ENCODE measurements at regions not wholly inside any gene's neighbourhood (a gene's known extent, or its start where the extent isn't known, plus 50 kb on each side); places are given as distances from the start of the nearest gene placed in this dataset.

- Histone ChIP-seq H3K4me3 (ENCODE audit: extremely low read depth, insufficient read depth, low read length, poor library complexity, severe bottlenecking) (no peak overlapping the region), H3K9me3 (ENCODE audit: control insufficient read depth, low read length) (peaks cover 3% of the 10 kb centered on the region)
- 70 to 93% methylated on average over 2 to 8 of the region's 9 CpGs for WGBS, 2 experiments (ENCODE audit: insufficient coverage in 2 of 2)
Observed at GRCh38 chr11:69928121-69928520, 108.9 kb upstream of the FGF3 start.

GRCh38 chr11:69928975-69929374, 109.8 kb upstream of the FGF3 start:
- Histone ChIP-seq H3K4me3 (ENCODE audit: extremely low read depth, insufficient read depth, low read length, poor library complexity, severe bottlenecking) (no peak overlapping the region), H3K36me3 (ENCODE audit: control insufficient read depth, insufficient read depth, low read length) (no peaks in the 10 kb centered on the region), H3K9me3 (ENCODE audit: control insufficient read depth, low read length) (peaks cover 3% of the 10 kb centered on the region), H3K4me1 (ENCODE audit: control insufficient read depth, insufficient read depth, low read length, poor library complexity, severe bottlenecking) (peaks cover 25% of the 10 kb centered on the region), H3K27ac (ENCODE audit: low read depth, low read length, severe bottlenecking) (no peak overlapping the region)
- WGBS, 2 experiments (ENCODE audit: insufficient coverage in 2 of 2): 100% methylated on average over 3 of the region's 3 CpGs; no CpG with 5 or more reads in 1 of the 2 experiments

More at GRCh38 chr11:69928121-69928520, 108.9 kb upstream of the FGF3 start:
- Histone ChIP-seq H3K4me1 (ENCODE audit: control insufficient read depth, insufficient read depth, low read length, poor library complexity, severe bottlenecking) (peaks cover 29% of the 10 kb centered on the region), H3K27ac (ENCODE audit: low read depth, low read length, severe bottlenecking) (no peak overlapping the region), H3K36me3 (ENCODE audit: control insufficient read depth, insufficient read depth, low read length) (no peaks in the 10 kb centered on the region)

- Histone ChIP-seq H3K4me1 (ENCODE audit: control insufficient read depth, insufficient read depth, low read length, poor library complexity, severe bottlenecking) (peaks cover 23% of the 10 kb centered on the region), H3K9me3 (ENCODE audit: control insufficient read depth, low read length) (peaks cover 3% of the 10 kb centered on the region), H3K27ac (ENCODE audit: low read depth, low read length, severe bottlenecking) (no peak overlapping the region), H3K4me3 (ENCODE audit: extremely low read depth, insufficient read depth, low read length, poor library complexity, severe bottlenecking) (no peak overlapping the region), H3K36me3 (ENCODE audit: control insufficient read depth, insufficient read depth, low read length) (no peaks in the 10 kb centered on the region)
- 92 to 93% methylated on average over 16 to 18 of the region's 20 CpGs for WGBS, 2 experiments (ENCODE audit: insufficient coverage in 2 of 2)
Observed at GRCh38 chr11:69930081-69931059, 111.2 kb upstream of the FGF3 start.

GRCh38 chr11:69931060-69931910, 112.1 kb upstream of the FGF3 start:
- peaks cover 3% of the 10 kb centered on the region for H3K9me3 ChIP-seq (ENCODE audit: control insufficient read depth, low read length)
- H3K36me3 ChIP-seq (ENCODE audit: control insufficient read depth, insufficient read depth, low read length): no peaks in the 10 kb centered on the region
- WGBS, 2 experiments (ENCODE audit: insufficient coverage in 2 of 2): 92 to 93% methylated on average over 7 to 8 of the region's 10 CpGs
- H3K4me3 ChIP-seq (ENCODE audit: extremely low read depth, insufficient read depth, low read length, poor library complexity, severe bottlenecking): no peak overlapping the region
- H3K4me1 ChIP-seq (ENCODE audit: control insufficient read depth, insufficient read depth, low read length, poor library complexity, severe bottlenecking): peaks cover 17% of the 10 kb centered on the region
- no peak overlapping the region for H3K27ac ChIP-seq (ENCODE audit: low read depth, low read length, severe bottlenecking)

GRCh38 chr11:69931994-69932910, 113.0 kb upstream of the FGF3 start:
- peaks cover 3% of the 10 kb centered on the region for H3K9me3 ChIP-seq (ENCODE audit: control insufficient read depth, low read length)
- H3K4me3 ChIP-seq (ENCODE audit: extremely low read depth, insufficient read depth, low read length, poor library complexity, severe bottlenecking): no peak overlapping the region
- WGBS, 2 experiments (ENCODE audit: insufficient coverage in 2 of 2): 54 to 95% methylated on average over 5 to 7 of the region's 11 CpGs
- H3K36me3 ChIP-seq (ENCODE audit: control insufficient read depth, insufficient read depth, low read length): no peaks in the 10 kb centered on the region
- peaks cover 11% of the 10 kb centered on the region for H3K4me1 ChIP-seq (ENCODE audit: control insufficient read depth, insufficient read depth, low read length, poor library complexity, severe bottlenecking)
- peak overlapping the region; percentile 59 for H3K27ac ChIP-seq (ENCODE audit: low read depth, low read length, severe bottlenecking)

- no peaks in the 10 kb centered on the region for H3K9me3 ChIP-seq (ENCODE audit: control insufficient read depth, low read length)
- no peak overlapping the region for H3K27ac ChIP-seq (ENCODE audit: low read depth, low read length, severe bottlenecking)
- H3K4me1 ChIP-seq (ENCODE audit: control insufficient read depth, insufficient read depth, low read length, poor library complexity, severe bottlenecking): peaks cover 9% of the 10 kb centered on the region
- H3K36me3 ChIP-seq (ENCODE audit: control insufficient read depth, insufficient read depth, low read length): no peaks in the 10 kb centered on the region
- WGBS, 2 experiments (ENCODE audit: insufficient coverage in 2 of 2): 87 to 90% methylated on average over 11 to 13 of the region's 13 CpGs
- H3K4me3 ChIP-seq (ENCODE audit: extremely low read depth, insufficient read depth, low read length, poor library complexity, severe bottlenecking): no peak overlapping the region
Observed at GRCh38 chr11:69934861-69935494, 115.8 kb upstream of the FGF3 start.

- Histone ChIP-seq H3K4me3 (ENCODE audit: extremely low read depth, insufficient read depth, low read length, poor library complexity, severe bottlenecking) (no peak overlapping the region), H3K36me3 (ENCODE audit: control insufficient read depth, insufficient read depth, low read length) (no peaks in the 10 kb centered on the region), H3K9me3 (ENCODE audit: control insufficient read depth, low read length) (no peaks in the 10 kb centered on the region), H3K27ac (ENCODE audit: low read depth, low read length, severe bottlenecking) (no peak overlapping the region), H3K4me1 (ENCODE audit: control insufficient read depth, insufficient read depth, low read length, poor library complexity, severe bottlenecking) (peaks cover 12% of the 10 kb centered on the region)
Observed at GRCh38 chr11:69935941-69936505, 116.8 kb upstream of the FGF3 start.

GRCh38 chr11:69936771-69937170, 117.6 kb upstream of the FGF3 start:
- H3K4me1 ChIP-seq (ENCODE audit: control insufficient read depth, insufficient read depth, low read length, poor library complexity, severe bottlenecking): peaks cover 12% of the 10 kb centered on the region
- WGBS, 2 experiments (ENCODE audit: insufficient coverage in 2 of 2): 96 to 97% methylated on average over 2 of the region's 2 CpGs
- H3K9me3 ChIP-seq (ENCODE audit: control insufficient read depth, low read length): no peaks in the 10 kb centered on the region
- no peaks in the 10 kb centered on the region for H3K36me3 ChIP-seq (ENCODE audit: control insufficient read depth, insufficient read depth, low read length)
- H3K4me3 ChIP-seq (ENCODE audit: extremely low read depth, insufficient read depth, low read length, poor library complexity, severe bottlenecking): no peak overlapping the region
- no peak overlapping the region for H3K27ac ChIP-seq (ENCODE audit: low read depth, low read length, severe bottlenecking)

- H3K9me3 ChIP-seq (ENCODE audit: control insufficient read depth, low read length): no peaks in the 10 kb centered on the region
- no peaks in the 10 kb centered on the region for H3K36me3 ChIP-seq (ENCODE audit: control insufficient read depth, insufficient read depth, low read length)
- H3K27ac ChIP-seq (ENCODE audit: low read depth, low read length, severe bottlenecking): no peak overlapping the region
- 96 to 97% methylated on average over 13 of the region's 13 CpGs for WGBS, 2 experiments (ENCODE audit: insufficient coverage in 2 of 2)
- H3K4me3 ChIP-seq (ENCODE audit: extremely low read depth, insufficient read depth, low read length, poor library complexity, severe bottlenecking): no peak overlapping the region
- H3K4me1 ChIP-seq (ENCODE audit: control insufficient read depth, insufficient read depth, low read length, poor library complexity, severe bottlenecking): peaks cover 8% of the 10 kb centered on the region
Observed at GRCh38 chr11:69938206-69938605, 119.0 kb upstream of the FGF3 start.
